ENCODE measurements at regions not wholly inside any gene's neighbourhood (a gene's known extent, or its start where the extent isn't known, plus 50 kb on each side); places are given as distances from the start of the nearest gene placed in this dataset.
"Not testable (repeated sequence)": the region's sequence is repeated elsewhere in the genome, so short reads cannot be mapped to it uniquely, and the experiment has no call there.

DNA sequence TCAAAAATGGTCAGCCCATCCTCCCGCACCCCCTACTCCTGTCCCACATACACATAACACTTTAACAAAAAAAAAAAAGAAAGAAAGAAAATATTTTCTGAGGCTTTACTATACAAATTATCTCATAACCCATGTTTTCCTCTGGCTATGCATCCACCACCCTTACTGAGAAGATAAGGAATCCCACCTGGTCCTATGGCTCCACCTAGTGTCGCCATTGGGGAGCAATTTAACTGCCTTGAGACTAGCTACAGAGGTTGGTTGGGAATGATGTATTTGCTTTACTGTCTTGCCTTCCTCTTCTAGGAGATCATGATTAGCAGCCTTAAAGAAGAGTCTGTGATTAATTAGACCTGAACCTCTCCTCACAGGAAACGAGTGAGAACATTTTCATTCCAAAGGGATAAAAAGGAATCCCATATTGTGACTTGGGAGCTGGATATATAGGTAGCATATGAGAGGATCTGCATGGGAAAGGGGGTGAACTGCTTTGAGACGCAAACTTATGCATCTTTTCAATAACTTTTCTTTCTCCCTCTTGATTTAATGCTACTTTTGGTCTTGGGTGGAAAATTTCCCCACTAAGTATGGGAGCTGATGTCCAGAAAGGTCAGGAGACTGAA is 77.7 kb upstream of the SELENOP start:
- DNase-seq = peak; percentile 85

DNA sequence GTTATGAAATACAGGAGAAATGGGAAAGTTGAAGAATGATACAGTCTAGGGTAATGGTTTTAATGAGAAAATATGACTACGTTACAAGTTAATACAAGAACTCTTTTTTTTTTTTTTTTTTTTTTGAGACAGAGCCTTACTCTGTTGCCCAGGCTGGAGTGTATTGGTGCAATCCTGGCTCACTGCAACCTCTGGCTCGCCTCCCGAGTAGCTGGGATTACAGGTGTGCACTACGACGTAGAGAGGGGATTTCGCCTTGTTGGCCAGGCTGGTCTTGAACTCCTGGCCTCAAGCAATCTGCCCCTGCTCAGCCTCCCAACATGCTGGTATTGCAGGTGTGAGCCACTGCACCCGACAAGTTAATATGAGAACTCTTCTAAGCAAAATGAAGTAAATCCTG is 77.1 kb upstream of the SELENOP start:
- DNase-seq = no peak

- no peak for DNase-seq
Measured at GRCh38 chr5:42887575-42887974, 75.9 kb upstream of the SELENOP start.

- peak; percentile 42 for DNase-seq
Measured at GRCh38 chr5:42887097-42887496, 75.4 kb upstream of the SELENOP start.

GRCh38 chr5:42886635-42887034 is 74.9 kb upstream of the SELENOP start:
- DNase-seq = peak; percentile 21

DNA sequence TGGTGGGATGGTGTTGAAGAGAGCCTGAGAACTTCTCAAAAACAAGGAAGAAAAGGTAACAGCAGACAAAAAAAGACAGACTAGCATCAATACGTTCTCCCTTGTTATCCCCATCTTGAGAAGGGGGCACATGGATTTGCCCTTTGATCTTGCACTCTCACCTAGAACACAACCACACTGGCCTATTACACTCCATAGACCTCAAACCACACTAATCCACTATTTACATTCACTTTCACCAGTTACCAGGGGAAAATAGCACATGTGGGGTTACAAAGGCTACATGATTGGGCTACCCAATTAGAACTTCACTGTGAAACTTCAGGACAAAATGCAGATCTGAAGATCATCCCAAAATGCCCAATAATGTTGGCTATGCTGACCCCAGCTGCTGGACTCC is 72.6 kb upstream of the SELENOP start:
- DNase-seq = no peak

- DNase-seq = peak; percentile 35
Measured at GRCh38 chr5:42881416-42882117, 69.9 kb upstream of the SELENOP start.

GRCh38 chr5:42880496-42881150 is 68.9 kb upstream of the SELENOP start:
- peak; percentile 43 for DNase-seq

- DNase-seq = no peak
Measured at GRCh38 chr5:42879291-42879690, 67.6 kb upstream of the SELENOP start.

DNA sequence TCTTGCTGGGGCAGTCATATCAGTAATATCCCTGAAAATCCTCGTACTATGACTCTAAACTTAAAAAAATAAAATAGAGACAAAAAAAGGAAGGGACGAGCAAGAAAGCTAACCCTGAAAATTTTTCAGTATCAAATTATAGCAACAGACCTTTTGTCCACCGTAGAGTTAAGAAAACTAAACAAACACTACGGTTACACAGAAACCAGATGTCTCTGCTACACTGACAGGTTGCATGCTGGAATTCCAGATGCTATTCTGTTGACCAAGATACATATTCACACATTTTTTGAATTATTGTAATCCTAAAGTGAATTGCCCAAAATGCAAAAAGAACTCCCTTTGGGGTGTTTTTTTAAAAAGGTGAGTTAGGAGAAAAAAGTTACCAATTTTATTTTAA is 66.9 kb upstream of the SELENOP start:
- DNase-seq = no peak

DNA sequence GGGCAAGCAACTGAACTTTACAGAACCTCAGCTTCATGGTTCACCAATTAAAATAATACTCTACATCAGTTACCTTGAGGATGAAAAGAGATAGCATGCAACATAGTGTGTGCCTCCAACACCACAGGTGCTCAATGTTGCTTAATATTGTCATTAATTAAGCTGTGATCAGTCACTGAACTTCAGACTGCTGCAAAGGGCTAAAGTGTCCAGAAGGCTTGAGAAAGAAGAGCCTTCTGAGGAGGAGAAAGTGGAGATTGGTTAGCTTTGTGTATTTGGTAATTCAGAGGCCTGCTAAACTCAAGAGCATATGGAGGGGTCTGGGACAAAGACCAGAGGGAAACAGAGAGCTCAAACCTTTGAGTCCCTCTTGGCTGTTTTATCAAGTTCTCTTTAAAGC is 66.3 kb upstream of the SELENOP start:
- no peak for DNase-seq

GRCh38 chr5:42877431-42877830 is 65.7 kb upstream of the SELENOP start:
- DNase-seq = no peak

DNA sequence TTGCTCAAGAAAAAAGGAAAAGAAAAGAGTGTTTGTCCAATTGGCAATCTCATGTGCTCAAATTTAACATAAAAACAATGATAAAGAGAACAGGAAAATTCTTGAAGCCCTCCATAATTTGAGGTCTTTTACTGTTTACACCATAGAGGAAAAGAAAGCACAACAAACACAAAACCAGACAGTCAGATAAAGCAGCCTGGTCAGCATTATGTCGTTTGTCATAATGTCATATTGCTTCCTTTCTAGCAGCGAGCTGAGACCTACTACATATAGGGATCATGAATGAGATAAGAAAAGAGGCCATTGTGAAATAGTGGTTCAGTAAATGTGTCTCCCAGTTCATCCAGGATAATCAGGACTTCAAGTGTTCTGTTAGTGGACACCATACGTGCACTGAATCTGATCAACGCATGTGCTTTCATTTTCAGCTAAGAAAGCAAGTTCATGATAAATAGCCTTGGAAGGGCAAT is 64.7 kb upstream of the SELENOP start:
- peak; percentile 29 for DNase-seq

GRCh38 chr5:42875785-42876374 is 64.2 kb upstream of the SELENOP start:
- DNase-seq = peak; percentile 50

DNA sequence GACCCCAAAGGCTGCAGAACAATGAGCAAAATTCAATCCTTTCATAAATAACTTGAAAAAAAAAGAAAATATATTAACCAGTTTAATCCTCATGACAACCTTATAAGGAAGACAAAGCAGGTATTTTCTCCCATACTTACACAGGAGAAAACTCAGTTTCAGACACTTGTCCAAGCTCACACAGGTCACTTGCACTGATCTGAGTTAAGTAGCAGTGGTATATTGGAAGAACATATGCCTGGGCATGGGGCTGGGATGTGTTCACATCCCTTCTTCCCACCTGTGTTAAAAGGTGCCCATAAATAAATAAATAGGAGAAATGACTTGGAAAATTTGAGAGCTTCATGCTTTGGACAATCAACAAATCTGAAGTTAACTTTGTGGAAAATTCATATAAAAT is 63.5 kb upstream of the SELENOP start:
- DNase-seq = no peak

DNA sequence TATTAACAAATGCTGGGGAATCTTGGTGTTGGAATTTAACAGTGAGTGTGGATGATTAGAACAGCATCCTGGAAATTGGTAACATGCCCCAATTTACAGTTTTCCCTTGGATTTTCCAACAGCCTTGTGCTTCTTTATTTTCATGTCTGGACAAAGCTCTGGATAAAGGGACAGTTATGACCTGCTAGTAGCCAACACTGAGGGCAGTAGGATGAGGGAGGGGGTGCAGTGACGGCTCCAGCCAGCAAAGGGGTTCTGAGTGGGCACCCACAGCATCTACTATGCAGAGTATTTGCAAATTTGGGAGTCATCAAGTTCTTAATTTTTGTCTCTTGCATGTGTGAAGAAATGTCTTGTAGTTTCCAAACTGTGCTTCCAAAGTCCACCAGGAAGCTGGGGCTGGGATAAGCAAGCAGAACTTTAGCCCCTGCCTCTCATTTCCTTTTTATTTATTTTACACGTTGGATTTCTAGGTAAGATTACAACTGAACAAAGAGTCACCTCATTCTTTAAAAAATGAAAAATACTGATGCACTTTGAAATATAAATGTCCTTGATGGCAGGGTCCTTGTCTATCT is 63.0 kb upstream of the SELENOP start:
- DNase-seq = no peak

DNA sequence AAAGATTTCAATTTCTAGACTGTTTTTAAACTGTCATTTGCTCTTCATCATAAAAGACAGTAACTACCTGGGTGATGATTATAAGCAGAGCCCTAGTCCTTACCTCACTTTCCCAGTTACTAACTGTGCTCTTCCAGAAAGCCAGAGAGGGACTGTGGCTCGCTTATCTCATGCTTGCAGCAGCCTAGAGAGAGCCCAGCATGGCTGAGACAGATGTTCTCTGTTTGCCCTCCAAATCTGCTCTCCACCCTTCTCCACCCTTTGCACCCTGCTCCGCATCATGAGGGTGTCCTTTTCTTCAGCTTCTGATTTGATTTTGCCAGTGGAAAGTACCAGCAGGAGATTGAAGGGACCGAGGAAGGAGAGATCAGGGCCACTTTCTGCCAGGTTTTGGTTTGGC is 61.2 kb upstream of the SELENOP start:
- DNase-seq = no peak

DNA sequence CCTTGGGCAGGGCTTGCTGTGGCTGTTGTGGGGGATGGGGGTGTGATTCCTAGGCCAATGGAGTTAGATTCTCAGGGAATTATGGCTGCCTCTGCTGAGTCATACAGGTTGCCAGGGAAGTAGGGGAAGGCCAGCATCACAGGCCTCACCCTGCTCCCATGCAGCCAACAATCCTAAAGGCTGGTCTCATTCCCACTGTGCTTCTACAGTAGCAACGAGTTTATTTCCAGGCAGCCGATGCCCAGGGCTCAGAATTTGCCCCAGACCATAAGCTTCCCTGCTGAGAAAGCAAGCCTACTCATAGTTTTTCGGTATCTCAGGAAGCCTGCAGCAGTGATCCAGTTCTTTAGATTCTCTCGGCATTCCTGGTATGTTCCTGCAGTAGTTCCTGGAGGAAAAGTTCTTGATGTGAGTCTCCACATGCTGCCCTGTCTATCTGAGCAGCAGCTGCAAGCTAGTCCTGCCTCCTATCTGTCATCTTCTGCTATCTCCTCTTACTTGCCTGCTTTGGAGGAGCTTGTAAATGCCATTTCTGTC is 59.3 kb upstream of the SELENOP start:
- DNase-seq = no peak

GRCh38 chr5:42868417-42868816 is 56.7 kb upstream of the SELENOP start:
- not testable (repeated sequence) for DNase-seq

GRCh38 chr5:42864749-42865148 is 53.1 kb upstream of the SELENOP start:
- DNase-seq = not testable (repeated sequence)
